IPS-NIHi7 (cell line): ENCODE measurements at regions not wholly inside any gene's neighbourhood (a gene's known extent, or its start where the extent isn't known, plus 50 kb on each side); places are given as distances from the start of the nearest gene placed in this dataset.
"Not testable (repeated sequence)": the region's sequence is repeated elsewhere in the genome, so short reads cannot be mapped to it uniquely, and the experiment has no call there.

Source experiments
- DNase-seq: peaks from one replicate; pipeline ENCODE4 v3.0.0; 2012; ENCODE audit warnings: mixed read lengths; ENCODE audit errors: extremely low spot score

- no peak for DNase-seq
Observed at GRCh38 chr6:151671195-151671594, 136.3 kb upstream of the ESR1 start.

GRCh38 chr6:151674578-151674977, 132.9 kb upstream of the ESR1 start:
- DNase-seq = no peak

- peak; percentile 92 for DNase-seq
Observed at GRCh38 chr6:151675746-151676459, 131.6 kb upstream of the ESR1 start.

- DNase-seq = no peak
Observed at GRCh38 chr6:151676460-151676945, 131.0 kb upstream of the ESR1 start.

GRCh38 chr6:151677404-151677803, 130.1 kb upstream of the ESR1 start:
- DNase-seq = no peak

GRCh38 chr6:151679081-151679480, 128.4 kb upstream of the ESR1 start:
- no peak for DNase-seq

GRCh38 chr6:151679941-151680340, 127.5 kb upstream of the ESR1 start:
- DNase-seq = no peak

- DNase-seq = no peak
Observed at GRCh38 chr6:151680846-151681432, 126.5 kb upstream of the ESR1 start.

- DNase-seq = no peak
Observed at GRCh38 chr6:151681433-151682059, 125.9 kb upstream of the ESR1 start.

GRCh38 chr6:151682251-151682650, 125.2 kb upstream of the ESR1 start:
- DNase-seq = no peak

- DNase-seq = no peak
Observed at GRCh38 chr6:151682922-151683321, 124.6 kb upstream of the ESR1 start.

GRCh38 chr6:151683381-151683780, 124.1 kb upstream of the ESR1 start:
- no peak for DNase-seq

- no peak for DNase-seq
Observed at GRCh38 chr6:151689499-151690201, 117.8 kb upstream of the ESR1 start.

GRCh38 chr6:151690303-151690702, 117.2 kb upstream of the ESR1 start:
- DNase-seq = no peak

- no peak for DNase-seq
Observed at GRCh38 chr6:151690768-151691562, 116.5 kb upstream of the ESR1 start.

- no peak for DNase-seq
Observed at GRCh38 chr6:151692216-151692615, 115.3 kb upstream of the ESR1 start.

GRCh38 chr6:151693366-151693765, 114.1 kb upstream of the ESR1 start:
- DNase-seq = no peak

- DNase-seq = no peak
Observed at GRCh38 chr6:151695156-151695555, 112.3 kb upstream of the ESR1 start.

GRCh38 chr6:151696302-151696701, 111.2 kb upstream of the ESR1 start:
- not testable (repeated sequence) for DNase-seq

- no peak for DNase-seq
Observed at GRCh38 chr6:151698931-151699700, 108.4 kb upstream of the ESR1 start.

GRCh38 chr6:151699719-151700118, 107.8 kb upstream of the ESR1 start:
- DNase-seq = no peak
